GM21360 (cell line): ENCODE measurements at regions not wholly inside any gene's neighbourhood (a gene's known extent, or its start where the extent isn't known, plus 50 kb on each side); places are given as distances from the start of the nearest gene placed in this dataset.
A peak's percentile ranks its signal among the peaks of the same experiment; 100 is the strongest.
"Not testable (repeated sequence)": the region's sequence is repeated elsewhere in the genome, so short reads cannot be mapped to it uniquely, and the experiment has no call there.

Experiments used
- ATAC-seq: cut with Tn5 transposase; IDR thresholded peaks from one replicate; pipeline ENCODE4 v1.9.1; 2021; ENCODE audit warnings: mild to moderate bottlenecking, moderate library complexity; ENCODE audit not compliant: unreplicated experiment

DNA sequence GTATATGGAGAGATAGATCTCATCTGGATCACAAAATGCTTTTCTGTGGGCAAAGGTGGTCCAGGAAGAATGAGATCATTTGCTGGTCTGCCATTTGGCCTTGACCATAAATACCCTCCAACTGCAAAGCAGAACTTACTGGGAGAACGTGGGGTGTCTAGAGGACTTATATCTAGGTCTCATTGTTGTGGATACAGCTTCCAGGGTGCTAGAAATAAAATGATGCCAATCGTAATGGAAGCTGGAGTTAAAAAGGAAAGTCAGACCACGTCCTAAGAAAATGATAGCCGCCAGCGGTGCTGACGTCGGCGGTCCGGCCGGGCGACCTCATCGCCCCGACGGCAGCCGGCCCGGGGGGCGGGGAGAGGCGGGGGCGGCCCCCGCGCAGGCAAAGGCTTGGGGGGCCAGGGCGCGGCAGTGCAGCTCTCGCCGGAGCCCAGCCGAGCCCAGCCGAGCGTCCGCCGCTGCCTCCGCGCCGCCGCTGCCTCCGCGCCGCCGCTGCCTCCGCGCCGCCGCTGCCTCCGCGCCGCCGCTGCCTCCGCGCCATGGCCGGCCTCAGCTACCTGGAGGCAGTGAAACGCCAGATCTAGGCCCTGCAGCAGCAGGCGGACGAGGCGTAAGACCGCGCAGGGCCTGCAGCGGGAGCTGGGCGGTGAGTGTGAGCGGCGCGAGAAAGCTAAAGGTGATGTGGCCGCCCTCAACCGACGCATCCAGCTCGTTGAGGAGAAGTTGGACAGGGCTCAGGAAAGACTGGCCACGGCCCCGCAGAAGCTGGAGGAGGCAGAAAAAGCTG, 89.5 kb downstream of the EOMES start:
- ATAC-seq = peak; percentile 82

DNA sequence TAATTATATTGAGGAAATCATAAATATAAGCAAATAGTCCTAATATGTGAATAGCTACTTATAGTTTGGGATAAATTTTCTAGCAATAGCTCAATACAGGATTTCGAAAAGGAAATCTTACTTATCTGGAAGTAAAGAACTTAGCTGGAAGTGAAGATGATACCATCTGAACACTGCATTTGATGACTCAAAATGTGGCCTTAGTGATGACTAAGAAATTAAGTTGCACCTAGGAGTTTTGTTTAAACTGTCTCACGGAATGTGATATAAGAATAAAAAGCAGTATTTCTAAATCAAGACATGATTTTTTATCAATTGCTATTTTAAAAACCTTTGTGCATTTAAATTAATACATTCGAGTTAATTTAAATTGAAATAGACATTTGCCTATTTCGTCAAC, 91.2 kb downstream of the EOMES start:
- ATAC-seq = no peak

DNA sequence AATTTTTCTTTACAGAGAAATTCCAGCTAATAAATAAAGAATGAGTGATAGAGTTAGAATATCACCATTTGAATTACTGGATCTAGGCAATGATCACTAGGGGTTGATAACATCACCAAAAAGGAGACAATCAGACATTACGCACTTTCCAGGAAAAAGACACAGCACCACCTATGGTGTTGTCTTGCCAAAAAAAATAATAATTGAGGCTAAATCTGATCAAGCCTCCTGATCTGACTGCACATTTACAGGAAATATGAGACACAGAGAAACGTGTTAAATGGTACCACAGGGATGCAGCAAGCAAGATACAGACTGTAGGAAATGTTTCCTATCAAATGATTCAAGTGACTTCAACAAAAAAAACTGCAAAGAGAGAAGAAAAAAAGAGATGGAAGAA, 92.8 kb downstream of the EOMES start:
- ATAC-seq = no peak

DNA sequence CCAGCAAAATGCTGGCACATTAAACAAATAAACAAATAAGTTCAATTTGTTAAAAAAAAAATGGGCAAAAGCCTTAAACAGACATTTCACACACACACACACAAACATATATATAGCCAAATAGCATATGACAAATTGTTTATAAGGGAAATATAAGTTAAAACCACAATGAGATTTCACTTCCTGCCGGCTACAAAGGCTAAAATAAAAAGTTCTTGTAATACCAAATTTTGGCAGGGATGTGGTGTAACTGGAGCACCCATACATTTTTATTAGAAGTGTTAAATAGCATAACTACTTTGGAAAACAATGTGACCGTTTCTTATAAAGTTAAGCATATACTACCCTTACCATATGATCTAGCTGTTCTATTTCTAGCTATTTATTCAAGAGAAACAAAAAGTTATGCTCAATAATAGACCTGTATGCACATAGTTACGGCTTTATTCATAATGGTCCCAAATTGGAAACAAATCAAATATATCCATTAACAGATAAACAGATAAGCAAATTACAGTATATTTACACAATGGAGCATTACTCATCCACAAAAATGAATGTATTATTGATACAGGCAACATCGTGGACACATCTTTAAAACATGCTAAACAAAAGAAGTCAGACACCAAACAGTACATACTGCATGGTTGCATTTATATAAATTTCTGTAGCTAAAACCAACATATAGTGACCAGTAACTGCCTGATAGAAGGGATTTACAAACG, 93.9 kb downstream of the EOMES start:
- ATAC-seq = no peak

DNA sequence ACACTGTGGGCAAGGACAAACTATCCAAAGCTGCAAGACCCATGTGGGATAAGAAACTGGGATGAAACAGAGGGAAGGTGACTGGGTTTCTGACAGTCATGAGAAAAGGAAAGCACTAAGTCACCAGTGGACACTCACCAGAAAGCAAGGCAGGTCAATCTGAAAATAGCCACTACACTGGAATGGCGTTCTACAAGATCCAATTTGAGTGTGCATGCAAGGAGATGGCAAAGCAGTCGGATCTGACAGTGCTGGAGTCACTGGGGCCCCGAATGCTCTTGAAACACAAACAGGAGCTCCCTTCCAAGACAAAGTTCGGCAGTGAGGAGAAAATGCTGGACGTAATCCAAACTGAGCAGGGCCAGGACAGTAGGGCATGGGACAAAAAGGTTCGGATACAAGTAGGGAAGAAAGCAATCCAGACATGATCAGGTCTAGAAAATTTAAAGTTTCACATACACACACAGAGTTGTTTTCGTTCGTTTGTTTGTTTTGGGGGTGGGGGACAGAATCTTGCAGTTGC, 95.5 kb downstream of the EOMES start:
- ATAC-seq = no peak

DNA sequence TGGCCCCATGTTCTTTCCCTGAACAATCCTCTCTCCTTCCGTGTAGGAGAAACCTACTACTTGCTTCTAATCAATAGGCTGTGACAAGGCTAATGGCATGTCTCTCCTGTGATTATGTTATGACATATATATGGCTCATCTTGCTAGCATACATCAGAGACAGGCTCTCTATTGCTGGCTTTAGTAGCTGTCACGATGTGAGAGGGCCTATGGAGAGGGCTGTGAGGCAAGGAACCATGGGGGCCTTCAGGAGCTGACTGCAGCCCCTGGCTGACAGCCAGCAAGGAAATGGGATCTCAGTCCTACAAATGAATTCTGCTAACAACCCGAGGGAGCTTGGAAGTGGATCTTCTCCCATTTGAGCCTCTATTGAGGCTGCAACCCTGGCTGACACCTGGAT, 96.3 kb downstream of the EOMES start:
- no peak for ATAC-seq

GRCh38 chr3:27623085-27623753, 98.9 kb downstream of the EOMES start:
- no peak for ATAC-seq

DNA sequence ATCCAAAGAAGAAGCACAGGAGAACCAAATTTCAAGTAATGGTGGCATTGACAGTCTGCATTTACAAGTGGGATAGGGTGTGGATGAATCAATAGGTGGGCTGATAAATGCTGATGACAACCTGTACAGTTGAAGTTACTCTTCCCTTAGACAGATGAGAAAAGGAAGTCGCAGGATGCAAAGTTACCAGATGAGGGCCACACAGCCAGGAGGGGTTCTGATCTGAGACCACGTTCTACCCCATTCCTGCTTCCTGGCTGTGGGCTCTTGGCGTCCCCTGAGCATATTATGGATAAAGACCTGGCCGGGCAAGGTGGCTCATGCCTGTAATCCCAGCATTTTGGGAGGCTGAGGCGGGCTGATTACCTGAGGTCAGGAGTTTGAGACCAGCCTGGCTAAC, 104.6 kb downstream of the EOMES start:
- ATAC-seq = no peak

DNA sequence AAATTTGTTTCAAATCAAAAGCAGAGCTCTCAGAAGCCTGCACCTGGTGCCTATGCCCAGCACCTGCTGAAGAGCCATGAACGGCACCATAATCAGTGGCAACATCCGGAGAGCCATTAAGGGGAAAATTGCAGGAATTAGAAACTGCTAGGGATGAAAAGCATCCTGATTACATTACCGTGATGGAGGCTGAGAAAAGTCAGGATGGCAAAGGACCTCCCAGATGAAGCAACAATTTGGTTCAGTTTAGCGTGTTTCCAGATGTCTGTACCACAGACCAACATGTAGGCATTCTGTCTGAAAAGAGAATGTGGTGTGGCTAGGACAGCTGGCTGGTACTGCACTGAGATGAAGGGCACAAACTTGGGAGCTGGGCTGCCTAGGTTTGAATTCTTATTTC, 106.1 kb downstream of the EOMES start:
- no peak for ATAC-seq

GRCh38 chr3:27615555-27615954, 106.6 kb downstream of the EOMES start:
- no peak for ATAC-seq

- ATAC-seq = no peak
Observed at GRCh38 chr3:27614592-27614991, 107.5 kb downstream of the EOMES start.

- peak; percentile 56 for ATAC-seq
Observed at GRCh38 chr3:27613846-27614500, 108.2 kb downstream of the EOMES start.

GRCh38 chr3:27610800-27611525, 111.2 kb downstream of the EOMES start:
- ATAC-seq = no peak

DNA sequence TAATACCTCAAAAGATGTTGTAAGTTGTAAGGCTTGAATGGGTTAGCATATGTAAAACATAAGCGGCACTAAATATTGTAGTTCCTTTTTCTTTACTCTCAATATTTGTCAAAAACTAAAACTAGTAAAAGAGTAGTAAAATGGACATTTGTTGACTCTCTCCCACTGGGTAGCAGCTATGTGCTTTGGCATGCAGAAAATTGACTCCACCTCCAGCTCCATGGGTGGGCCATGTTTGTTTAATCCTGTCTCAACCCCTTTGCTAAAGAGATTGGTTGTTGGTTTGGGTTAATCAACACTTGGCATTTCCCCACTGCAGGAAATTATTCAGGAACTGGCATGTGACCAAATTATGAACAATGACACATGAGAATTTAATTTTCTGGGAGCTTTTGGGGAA, 114.8 kb downstream of the EOMES start:
- ATAC-seq = no peak

DNA sequence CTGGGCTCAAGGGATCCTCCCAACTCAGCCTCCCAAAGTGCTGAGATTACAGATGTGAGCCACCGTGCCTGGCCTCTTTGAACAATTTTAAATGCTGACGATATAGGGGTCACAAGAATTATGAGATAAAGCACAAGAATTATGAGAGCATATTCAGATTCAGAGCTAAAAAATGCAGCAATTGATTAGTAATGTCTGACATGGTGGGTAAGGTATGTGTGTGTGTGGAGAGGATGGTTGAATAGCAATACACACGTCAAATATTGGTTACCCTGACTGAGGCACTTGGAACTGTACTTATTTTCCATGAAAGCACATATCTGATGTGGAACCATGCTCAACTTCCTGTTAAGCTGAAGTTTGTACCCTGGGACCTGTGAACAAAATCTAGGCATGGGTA, 115.6 kb downstream of the EOMES start:
- ATAC-seq = no peak

DNA sequence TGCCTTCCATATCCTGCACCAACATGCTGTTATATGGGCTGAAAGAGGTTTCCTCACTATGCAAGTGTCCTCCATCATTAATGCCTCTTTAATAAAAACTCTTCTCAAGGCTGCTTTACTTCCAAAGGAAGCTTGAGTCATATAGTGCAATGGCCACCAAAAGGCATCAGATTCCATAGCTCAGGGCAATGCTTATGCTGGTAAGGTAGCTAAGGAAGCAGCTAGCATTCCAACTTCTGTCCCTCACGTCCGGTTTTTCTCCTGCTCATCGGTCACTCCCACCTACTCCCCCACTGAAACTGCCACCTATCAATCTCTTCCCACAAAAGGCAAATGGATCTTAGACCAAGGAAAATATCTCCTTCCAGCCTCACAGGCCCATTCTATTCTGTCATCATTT, 117.1 kb upstream of the SLC4A7 start:
- ATAC-seq = not testable (repeated sequence)

- ATAC-seq = not testable (repeated sequence)
Observed at GRCh38 chr3:27599741-27600140, 115.6 kb upstream of the SLC4A7 start.

DNA sequence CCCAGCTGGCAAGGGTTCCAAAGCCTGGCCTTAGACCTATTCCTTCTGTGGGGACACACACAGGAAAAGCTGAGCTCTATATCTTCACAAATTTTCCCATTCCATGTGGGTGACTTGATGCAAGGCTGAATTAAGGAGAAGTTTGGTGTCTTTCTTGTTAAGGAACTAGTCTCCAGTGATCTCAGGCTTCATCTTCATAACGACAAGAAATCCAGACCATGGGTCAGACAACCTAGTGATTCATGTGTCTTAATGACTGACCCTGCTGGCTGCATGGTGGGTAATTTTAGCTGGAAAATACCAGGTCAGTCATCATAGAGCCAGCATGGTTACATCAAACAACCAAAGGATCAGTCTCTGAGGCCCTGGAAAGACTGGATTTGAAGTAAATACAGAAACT, 112.7 kb upstream of the SLC4A7 start:
- no peak for ATAC-seq

DNA sequence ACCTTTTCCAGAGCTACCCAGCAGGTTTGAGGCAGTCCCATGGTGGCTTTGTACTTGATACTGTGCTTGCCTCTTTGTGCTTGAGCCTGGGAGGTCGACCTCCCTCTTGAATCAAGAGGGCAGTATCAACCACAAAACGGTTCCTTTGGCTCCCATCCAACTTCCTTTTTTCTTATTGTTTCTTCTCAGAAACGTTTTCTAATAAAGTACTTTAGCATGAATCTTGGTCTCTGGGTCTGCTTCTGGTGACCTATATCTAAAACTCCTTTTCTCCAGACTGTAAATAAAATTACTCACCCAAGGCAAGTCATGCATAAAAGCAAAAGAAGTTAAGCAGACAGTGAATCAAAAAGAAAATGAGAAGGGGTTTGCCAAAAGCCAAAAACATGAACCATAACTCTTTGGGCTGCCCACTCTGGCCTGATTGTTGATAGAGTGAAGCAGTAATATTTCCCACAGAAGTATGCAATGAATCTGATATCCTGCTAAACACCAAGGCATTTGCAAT, 112.2 kb upstream of the SLC4A7 start:
- ATAC-seq = peak; percentile 73

DNA sequence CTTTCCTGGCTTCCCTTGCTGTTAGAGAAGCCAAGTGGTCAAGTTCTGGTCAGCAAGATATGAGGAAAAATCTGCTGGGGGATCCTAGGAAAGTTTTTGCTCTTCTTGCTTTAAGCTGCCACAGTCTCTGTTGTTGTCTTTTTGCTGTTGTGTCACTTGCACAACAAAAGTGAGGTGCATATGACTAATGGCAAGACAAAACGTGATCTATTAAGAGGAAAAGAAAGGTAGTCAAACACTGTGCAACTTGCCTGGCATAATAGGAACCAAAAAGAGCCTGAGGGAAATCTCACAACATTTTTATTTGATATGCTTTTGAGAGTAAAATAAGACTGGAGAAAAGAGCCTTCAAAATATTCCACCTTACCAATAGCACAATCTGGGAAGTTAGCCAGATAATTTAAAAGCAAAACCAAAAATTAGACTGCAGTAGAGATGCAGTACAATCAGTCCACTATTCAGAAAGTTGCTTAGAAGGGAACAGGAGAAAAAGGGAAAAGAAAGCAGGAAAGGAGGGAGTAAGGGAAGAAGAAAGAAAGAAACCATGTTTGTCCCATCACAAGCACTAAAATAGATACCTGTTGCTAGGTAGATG, 110.0 kb upstream of the SLC4A7 start:
- ATAC-seq = no peak
